Osteoblast (primary cell): ENCODE measurements at regions not wholly inside any gene's neighbourhood (a gene's known extent, or its start where the extent isn't known, plus 50 kb on each side); places are given as distances from the start of the nearest gene placed in this dataset.

Source experiments
- DNase-seq: peaks from one replicate; pipeline ENCODE4 v3.0.0; 2011; ENCODE audit warnings: low spot score, mixed read lengths; ENCODE audit not compliant: insufficient read length; ENCODE audit errors: missing footprints
- H2AFZ ChIP-seq: 2 replicates; pipeline ENCODE4 v1.6.0; 2011; ENCODE audit warnings: mild to moderate bottlenecking, low read length
- H3K27ac ChIP-seq: 2 replicates; pipeline ENCODE4 v1.5.1; 2011; ENCODE audit warnings: mild to moderate bottlenecking, low read depth, low read length, moderate library complexity
- H3K27me3 ChIP-seq: 2 replicates; pipeline ENCODE4 v1.6.0; 2012; ENCODE audit warnings: mild to moderate bottlenecking, control low read depth, inconsistent platforms, low read length, moderate library complexity; ENCODE audit not compliant: insufficient read depth
- H3K36me3 ChIP-seq: 2 replicates; pipeline ENCODE4 v1.5.1; 2011; ENCODE audit warnings: mild to moderate bottlenecking, low read length, control low read depth, moderate library complexity; ENCODE audit not compliant: insufficient read depth
- H3K4me1 ChIP-seq: 2 replicates; pipeline ENCODE4 v1.5.1; 2011; ENCODE audit warnings: mild to moderate bottlenecking, low read length, control low read depth, moderate library complexity; ENCODE audit not compliant: insufficient read depth
- H3K4me2 ChIP-seq: 2 replicates; pipeline ENCODE4 v1.6.0; 2011; ENCODE audit warnings: mild to moderate bottlenecking, low read length; ENCODE audit not compliant: insufficient read depth
- H3K4me3 ChIP-seq: fragments of 200-600 bp; sonication (generic); 3 replicates; pipeline ENCODE4 v1.5.1; 2012; ENCODE audit warnings: mild to moderate bottlenecking, low read length, inconsistent platforms; ENCODE audit not compliant: insufficient read depth
- H3K79me2 ChIP-seq: 2 replicates; pipeline ENCODE4 v1.6.0; 2012; ENCODE audit warnings: mild to moderate bottlenecking, low read length, control low read depth, inconsistent platforms; ENCODE audit not compliant: insufficient read depth
- H3K9me3 ChIP-seq: 2 replicates; pipeline ENCODE4 v1.5.1; 2011; ENCODE audit warnings: low read depth, low read length, control low read depth
- H4K20me1 ChIP-seq: 2 replicates; pipeline ENCODE4 v1.6.0; 2012; ENCODE audit warnings: mild to moderate bottlenecking, low read length, control low read depth; ENCODE audit not compliant: insufficient read depth
- CTCF ChIP-seq: IDR thresholded peaks from 2 replicates; pipeline ENCODE4 v1.5.1; 2011; ENCODE audit warnings: mild to moderate bottlenecking, low read depth, low read length, moderate library complexity; ENCODE audit errors: extremely low read depth

GRCh38 chr6:100230953-100231316 lies 233.8 kb downstream of the SIM1 start:
- Histone ChIP-seq H3K27me3 (no peaks in the 10 kb centered on the region), H4K20me1 (no peaks in the 10 kb centered on the region), H3K9me3 (no peaks in the 10 kb centered on the region), H3K27ac (peak overlapping the region; percentile 44), H3K4me2 (peak overlapping the region; percentile 26), H3K4me3 (no peak overlapping the region), H2AFZ (peak overlapping the region; percentile 64), H3K36me3 (no peaks in the 10 kb centered on the region), H3K4me1 (peaks cover 14% of the 10 kb centered on the region), H3K79me2 (no peaks in the 10 kb centered on the region)
- peak; percentile 68 for DNase-seq
- no peak for TF ChIP-seq CTCF

GRCh38 chr6:100230115-100230952 lies 234.4 kb downstream of the SIM1 start:
- no peaks in the 10 kb centered on the region for H3K79me2 ChIP-seq
- no peaks in the 10 kb centered on the region for H4K20me1 ChIP-seq
- peak overlapping the region; percentile 44 for H3K27ac ChIP-seq
- H3K4me2 ChIP-seq = peak overlapping the region; percentile 26
- no peak overlapping the region for H3K4me3 ChIP-seq
- no peaks in the 10 kb centered on the region for H3K9me3 ChIP-seq
- no peak for DNase-seq
- peak overlapping the region; percentile 64 for H2AFZ ChIP-seq
- H3K36me3 ChIP-seq = no peaks in the 10 kb centered on the region
- TF ChIP-seq CTCF = no peak
- no peaks in the 10 kb centered on the region for H3K27me3 ChIP-seq
- peaks cover 14% of the 10 kb centered on the region for H3K4me1 ChIP-seq

- H3K36me3 ChIP-seq = no peaks in the 10 kb centered on the region
- H2AFZ ChIP-seq = peak overlapping the region; percentile 97
- H3K4me1 ChIP-seq = peaks cover 14% of the 10 kb centered on the region
- no peaks in the 10 kb centered on the region for H3K79me2 ChIP-seq
- TF ChIP-seq CTCF = no peak
- peak overlapping the region; percentile 74 for H3K27ac ChIP-seq
- H3K9me3 ChIP-seq = no peaks in the 10 kb centered on the region
- DNase-seq = no peak
- H4K20me1 ChIP-seq = no peaks in the 10 kb centered on the region
- H3K27me3 ChIP-seq = no peaks in the 10 kb centered on the region
- H3K4me2 ChIP-seq = peak overlapping the region; percentile 88
- H3K4me3 ChIP-seq = peak overlapping the region; percentile 72
Observed at GRCh38 chr6:100229512-100229911, 235.2 kb downstream of the SIM1 start.

- H3K36me3 ChIP-seq = no peaks in the 10 kb centered on the region
- H3K4me1 ChIP-seq = peaks cover 14% of the 10 kb centered on the region
- H3K79me2 ChIP-seq = no peaks in the 10 kb centered on the region
- H4K20me1 ChIP-seq = no peaks in the 10 kb centered on the region
- DNase-seq = peak; percentile 83
- peak overlapping the region; percentile 72 for H3K4me3 ChIP-seq
- H3K9me3 ChIP-seq = no peaks in the 10 kb centered on the region
- H3K27me3 ChIP-seq = no peaks in the 10 kb centered on the region
- peak; percentile 33 for TF ChIP-seq CTCF
- H2AFZ ChIP-seq = peak overlapping the region; percentile 97
- H3K27ac ChIP-seq = peak overlapping the region; percentile 74
- peak overlapping the region; percentile 88 for H3K4me2 ChIP-seq
Observed at GRCh38 chr6:100228834-100229441, 234.9 kb upstream of the MCHR2 start.
